ENCODE measurements at regions not wholly inside any gene's neighbourhood (a gene's known extent, or its start where the extent isn't known, plus 50 kb on each side); places are given as distances from the start of the nearest gene placed in this dataset.

- TF ChIP-seq CTCF (conservative IDR thresholded peaks at IDR 0.05) (no peak), EZH2 (IDR thresholded peaks at IDR 0.05; ENCODE audit: low read depth) (no peak)
Observed at GRCh38 chr11:44474702-44475101, 90.8 kb upstream of the CD82 start.
